IMR-90 (cell line): ENCODE measurements at regions not wholly inside any gene's neighbourhood (a gene's known extent, or its start where the extent isn't known, plus 50 kb on each side); places are given as distances from the start of the nearest gene placed in this dataset.

ENCODE experiments used
- ATAC-seq: fragments of 200-7000 bp; cut with Tn5 transposase; 2 replicates; pipeline ENCODE4 v1.9.1; 2020; ENCODE audit warnings: low read depth, mild to moderate bottlenecking, moderate library complexity
- BruUV-seq: library from RNA; stranded (reverse); fragments of 400-500 nt; replicated peaks from 2 replicates; lab custom pipeline; 2021; lab: Mats Ljungman, UMichigan
- CTCF ChIA-PET: fragments of 300-600 bp; formaldehyde crosslinking; extraction: SDS; loops from one replicate; lab custom pipeline; 2021; ENCODE audit warnings: antibody characterized with exemption; lab: Yijun Ruan, JAX
- POLR2A ChIA-PET: fragments of 300-600 bp; sonication (Branson Sonifier 250); formaldehyde crosslinking; loops from one replicate; lab custom pipeline; 2022; ENCODE audit warnings: antibody characterized with exemption; ENCODE audit not compliant: unreplicated experiment; lab: Charles Lee
- DNase-seq: peaks from one replicate; pipeline ENCODE4 v3.0.0; 2013
- H2AFZ ChIP-seq: replicated peaks from 2 replicates; pipeline ENCODE3; 2013; ENCODE audit warnings: low read length, mild to moderate bottlenecking; ENCODE audit not compliant: poor library complexity
- H2AK5ac ChIP-seq: 2 replicates; pipeline ENCODE4 v1.6.1; 2013; ENCODE audit warnings: low read depth, low read length, inconsistent platforms
- H2AK9ac ChIP-seq: replicated peaks from 2 replicates; pipeline ENCODE3; 2013; ENCODE audit warnings: mild to moderate bottlenecking, low read depth, low read length, moderate library complexity; ENCODE audit not compliant: poor library complexity
- H2BK120ac ChIP-seq: 2 replicates; pipeline ENCODE4 v1.6.1; 2013; ENCODE audit warnings: low read depth, low read length, inconsistent platforms
- H2BK15ac ChIP-seq: 3 replicates; pipeline ENCODE4 v1.6.1; 2013; ENCODE audit warnings: low read depth, low read length, inconsistent platforms
- H2BK20ac ChIP-seq: 2 replicates; pipeline ENCODE4 v1.6.1; 2013; ENCODE audit warnings: low read depth, mild to moderate bottlenecking, inconsistent platforms, low read length, moderate library complexity
- H2BK5ac ChIP-seq: 2 replicates; pipeline ENCODE4 v1.6.1; 2013; ENCODE audit warnings: mild to moderate bottlenecking, low read depth, low read length, inconsistent platforms; ENCODE audit not compliant: poor library complexity, severe bottlenecking
- H3K14ac ChIP-seq: replicated peaks from 2 replicates; pipeline ENCODE4 v1.6.1; 2013; ENCODE audit warnings: low read depth, low read length, inconsistent platforms
- H3K18ac ChIP-seq: 2 replicates; pipeline ENCODE4 v1.6.1; 2013; ENCODE audit warnings: low read depth, low read length, control low read depth
- H3K23ac ChIP-seq: 2 replicates; pipeline ENCODE4 v1.6.1; 2013; ENCODE audit warnings: low read depth, low read length, inconsistent platforms
- H3K27ac ChIP-seq: 2 replicates; pipeline ENCODE4 v1.5.1; 2013; ENCODE audit warnings: mild to moderate bottlenecking, control low read depth, low read length; ENCODE audit not compliant: insufficient read depth
- H3K27me3 ChIP-seq: 2 replicates; pipeline ENCODE4 v1.6.1; 2013; ENCODE audit warnings: low read length; ENCODE audit not compliant: control insufficient read depth, insufficient read depth
- H3K36me3 ChIP-seq: 2 replicates; pipeline ENCODE4 v1.6.1; 2013; ENCODE audit warnings: low read length, mixed read lengths; ENCODE audit not compliant: control insufficient read depth, insufficient read depth
- H3K4ac ChIP-seq: 2 replicates; pipeline ENCODE4 v1.6.1; 2013; ENCODE audit warnings: low read depth, low read length, inconsistent platforms
- H3K4me1 ChIP-seq: 2 replicates; pipeline ENCODE4 v1.6.1; 2013; ENCODE audit warnings: low read length, mixed read lengths; ENCODE audit not compliant: control insufficient read depth, insufficient read depth
- H3K4me2 ChIP-seq: 2 replicates; pipeline ENCODE4 v1.6.1; 2013; ENCODE audit warnings: low read depth, mild to moderate bottlenecking, control low read depth, low read length, moderate library complexity
- H3K4me3 ChIP-seq: 2 replicates; pipeline ENCODE4 v1.5.1; 2013; ENCODE audit warnings: low read depth, mild to moderate bottlenecking, control low read depth, low read length, moderate library complexity; ENCODE audit not compliant: insufficient read depth
- H3K56ac ChIP-seq: 2 replicates; pipeline ENCODE4 v1.6.1; 2013; ENCODE audit warnings: low read length, inconsistent platforms; ENCODE audit not compliant: insufficient read depth; ENCODE audit errors: extremely low read depth
- H3K79me1 ChIP-seq, 2 experiments: 2 replicates each; pipeline ENCODE4 v1.6.1; 2013; ENCODE audit warnings: low read length in 2 of 2, inconsistent platforms in 1 of 2, low read depth in 1 of 2
- H3K9ac ChIP-seq: 2 replicates; pipeline ENCODE4 v1.6.1; 2013; ENCODE audit warnings: low read depth, low read length, control low read depth
- H3K9me1 ChIP-seq: 2 replicates; pipeline ENCODE4 v1.6.1; 2013; ENCODE audit warnings: low read length, inconsistent platforms; ENCODE audit not compliant: insufficient read depth
- H3K9me3 ChIP-seq: 2 replicates; pipeline ENCODE4 v1.6.1; 2013; ENCODE audit warnings: low read length; ENCODE audit not compliant: control insufficient read depth, insufficient read depth
- H4K20me1 ChIP-seq: 2 replicates; pipeline ENCODE4 v1.6.1; 2013; ENCODE audit warnings: low read length, inconsistent platforms; ENCODE audit not compliant: insufficient read depth
- H4K5ac ChIP-seq: 2 replicates; pipeline ENCODE4 v1.6.1; 2013; ENCODE audit warnings: mild to moderate bottlenecking, low read depth, low read length, control low read depth
- H4K8ac ChIP-seq, 2 experiments: 2 replicates each; pipeline ENCODE4 v1.6.1; 2013; ENCODE audit warnings: low read depth in 2 of 2, low read length in 2 of 2, control low read depth in 1 of 2, inconsistent platforms in 1 of 2
- H4K91ac ChIP-seq: 2 replicates; pipeline ENCODE4 v1.6.1; 2013; ENCODE audit warnings: low read depth, low read length, inconsistent platforms; ENCODE audit not compliant: insufficient read depth
- BHLHE40 ChIP-seq: fragments of 150-350 bp; IDR thresholded peaks from 2 replicates; pipeline ENCODE4 v1.6.1; 2016; ENCODE audit warnings: mild to moderate bottlenecking, low read depth, low read length
- MAFK ChIP-seq: IDR thresholded peaks from 2 replicates; pipeline ENCODE4 v1.6.1; 2012; ENCODE audit warnings: low read depth, low read length, improper control_type of control experiment
- WGBS, 2 experiments: methylation state at CpG; one replicate each; pipeline versions ENCODE4 v1.1.5 to v1.1.7; 2013; ENCODE audit warnings: missing lambda C conversion rate in 2 of 2; ENCODE audit not compliant: insufficient read length in 1 of 2; ENCODE audit errors: extremely low coverage in 2 of 2; 5-methylcytosine and 5-hydroxymethylcytosine counted together
- dilution Hi-C: fragments of 300-500 bp; cut with HindIII; formaldehyde crosslinking; loops from one replicate; pipeline ENCODE4 v1.14.3; 2018; ENCODE audit warnings: low sequenced_read_pairs; ENCODE audit not compliant: unreplicated experiment
- in situ Hi-C: fragments of 300-500 bp; cut with MboI; formaldehyde crosslinking; loops from 3 replicates; pipeline ENCODE4 v1.14.3; 2019; ENCODE audit warnings: low sequenced_read_pairs, inconsistent platforms, mixed read lengths
- intact Hi-C: fragments of 100-400 bp; cut with micrococcal nuclease; formaldehyde crosslinking; loops from 2 replicates; pipeline ENCODE4 v1.10.0; 2022

DNA sequence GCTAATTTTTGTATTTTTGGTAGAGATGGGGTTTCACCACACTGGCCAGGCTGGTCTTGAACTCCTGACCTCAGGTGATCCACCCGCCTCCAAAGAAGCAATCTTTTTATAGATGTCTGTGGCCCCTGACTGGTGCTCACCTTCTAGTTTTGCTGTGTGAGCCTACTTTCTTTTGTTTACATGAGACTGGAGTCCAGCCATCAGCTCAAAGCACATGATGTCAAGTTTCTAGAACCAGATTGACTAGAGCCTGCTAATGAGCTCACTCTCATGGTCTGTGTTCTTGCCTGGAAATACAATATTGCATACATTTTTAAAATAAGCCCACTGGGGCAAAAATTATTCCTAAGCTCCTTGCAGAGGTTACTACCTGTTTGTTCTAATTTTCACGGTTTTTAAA, 102.9 kb upstream of the PIK3R1 start:
- H4K91ac ChIP-seq = no peak overlapping the region
- WGBS, 2 experiments = 100% methylated on average over 1 of the region's 2 CpGs; no CpG with 5 or more reads in 1 of the 2 experiments
- dilution Hi-C loops (no loop called here), in situ Hi-C loops (no loop called here), intact Hi-C loops (no loop called here)
- H3K18ac ChIP-seq = no peak overlapping the region
- no peak overlapping the region for H2AK9ac ChIP-seq
- H3K4me1 ChIP-seq = 0 out of 2 replicates have a peak, but pooled peaks cover 2% of the 10 kb centered on the region
- H3K27me3 ChIP-seq = no peaks in the 10 kb centered on the region
- H2BK15ac ChIP-seq = no peak overlapping the region
- no peak overlapping the region for H4K5ac ChIP-seq
- BruUV-seq = no TSS peak
- no peak overlapping the region for H2AFZ ChIP-seq
- H2BK5ac ChIP-seq = no peak overlapping the region
- H3K56ac ChIP-seq = no peak overlapping the region
- CTCF ChIA-PET = no interaction called here
- no peaks in the 10 kb centered on the region for H3K9me3 ChIP-seq
- H3K23ac ChIP-seq = no peak overlapping the region
- POLR2A ChIA-PET = no interaction called here
- H3K27ac ChIP-seq = no peak overlapping the region
- no peak overlapping the region for H3K4me3 ChIP-seq
- H3K9me1 ChIP-seq = peaks cover 3% of the 10 kb centered on the region; the same call in 1 of the 2 replicates
- H3K4ac ChIP-seq = no peak overlapping the region
- H2BK120ac ChIP-seq = no peak overlapping the region
- H4K20me1 ChIP-seq = no peaks in the 10 kb centered on the region
- no peak overlapping the region for H3K14ac ChIP-seq
- DNase-seq (no peak), ATAC-seq (no peak)
- no peak for TF ChIP-seq BHLHE40
- TF ChIP-seq MAFK = no peak
- no peak overlapping the region for H4K8ac ChIP-seq
- no peak overlapping the region for H2BK20ac ChIP-seq
- no peaks in the 10 kb centered on the region for H3K36me3 ChIP-seq
- no peak overlapping the region for H3K9ac ChIP-seq
- no peaks in the 10 kb centered on the region for H3K79me1 ChIP-seq
- no peak overlapping the region for H3K4me2 ChIP-seq
- H2AK5ac ChIP-seq = no peak overlapping the region
